GM19238 (cell line): ENCODE measurements at regions not wholly inside any gene's neighbourhood (a gene's known extent, or its start where the extent isn't known, plus 50 kb on each side); places are given as distances from the start of the nearest gene placed in this dataset.
"Not testable (repeated sequence)": the region's sequence is repeated elsewhere in the genome, so short reads cannot be mapped to it uniquely, and the experiment has no call there.

Source experiments
- DNase-seq: peaks from one replicate; pipeline ENCODE4 v3.0.0; 2011; ENCODE audit warnings: low spot score; ENCODE audit not compliant: insufficient read length

DNA sequence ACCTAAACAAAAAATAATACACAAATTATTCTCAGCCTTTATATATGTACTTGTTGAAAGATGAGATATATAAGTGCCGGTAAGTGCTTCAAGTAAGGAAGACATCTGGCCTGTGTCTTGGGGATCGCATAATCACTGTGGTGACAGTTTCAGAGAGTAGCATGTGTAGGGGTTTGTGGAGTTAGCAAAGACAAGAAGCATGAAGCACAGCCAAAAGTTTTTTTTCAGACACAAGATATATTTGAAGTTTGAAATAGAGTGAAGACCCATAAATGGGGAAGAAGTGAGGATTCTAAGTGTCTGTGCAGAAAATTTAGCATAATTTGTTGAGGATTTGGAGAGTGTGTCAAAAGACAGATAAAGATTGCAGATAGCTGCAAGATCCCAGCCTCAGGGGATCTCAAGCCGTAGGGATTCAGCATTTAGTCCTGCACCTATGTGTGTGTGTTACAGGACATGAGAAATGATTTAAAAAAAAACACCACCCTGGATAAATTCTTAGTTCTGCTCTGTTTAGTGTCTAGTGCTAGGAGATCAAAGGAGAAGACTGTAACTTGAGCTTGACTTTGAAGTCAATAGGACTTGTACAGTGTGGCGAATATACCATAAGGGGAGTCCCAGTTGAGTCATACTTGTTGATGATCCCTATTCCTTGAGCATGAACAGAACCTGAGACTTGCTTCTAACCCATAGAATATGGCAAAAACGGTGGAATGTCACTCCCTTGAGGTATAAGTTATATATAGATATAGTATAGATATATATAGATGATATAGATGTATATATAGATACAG lies 123.9 kb upstream of the GRM7 start:
- no peak for DNase-seq

DNA sequence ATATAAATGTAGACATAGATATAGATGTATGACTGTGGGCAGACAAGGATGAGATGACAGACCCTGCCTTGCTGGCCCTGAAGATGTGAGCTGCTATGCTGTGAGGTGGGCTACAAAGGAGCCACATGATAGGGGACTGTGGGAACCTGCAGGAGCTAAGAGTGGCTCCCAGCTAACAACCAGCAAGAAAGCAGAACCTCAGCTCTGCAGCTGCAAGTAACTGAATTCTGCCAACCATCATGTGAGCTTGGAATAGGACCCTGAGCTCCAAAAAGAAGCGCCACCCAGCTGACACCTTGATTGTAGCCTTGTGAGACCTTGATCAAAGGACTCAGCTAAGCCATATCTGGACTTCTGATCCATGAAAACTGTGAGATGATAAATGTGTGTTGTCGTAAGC lies 123.3 kb upstream of the GRM7 start:
- no peak for DNase-seq

DNA sequence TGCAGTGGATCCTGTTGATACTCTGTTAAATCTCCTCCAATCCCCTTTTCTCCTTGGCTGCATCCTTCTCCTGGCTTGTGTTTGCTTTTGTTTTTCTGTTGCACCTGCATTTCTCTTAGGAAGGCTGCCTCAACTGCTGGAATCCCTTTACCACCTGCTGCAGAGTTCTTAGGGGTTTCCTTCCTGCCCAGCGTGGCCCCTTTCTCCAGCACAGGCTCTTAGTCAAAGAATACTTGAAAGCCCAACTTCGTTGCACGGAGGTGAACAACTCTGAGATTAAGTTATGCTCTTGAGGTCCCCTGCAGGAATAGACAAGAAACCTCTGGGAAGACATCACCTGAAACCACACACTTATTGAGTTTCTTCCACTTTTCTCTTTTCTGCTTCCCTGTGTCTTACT lies 121.6 kb upstream of the GRM7 start:
- DNase-seq = no peak

DNA sequence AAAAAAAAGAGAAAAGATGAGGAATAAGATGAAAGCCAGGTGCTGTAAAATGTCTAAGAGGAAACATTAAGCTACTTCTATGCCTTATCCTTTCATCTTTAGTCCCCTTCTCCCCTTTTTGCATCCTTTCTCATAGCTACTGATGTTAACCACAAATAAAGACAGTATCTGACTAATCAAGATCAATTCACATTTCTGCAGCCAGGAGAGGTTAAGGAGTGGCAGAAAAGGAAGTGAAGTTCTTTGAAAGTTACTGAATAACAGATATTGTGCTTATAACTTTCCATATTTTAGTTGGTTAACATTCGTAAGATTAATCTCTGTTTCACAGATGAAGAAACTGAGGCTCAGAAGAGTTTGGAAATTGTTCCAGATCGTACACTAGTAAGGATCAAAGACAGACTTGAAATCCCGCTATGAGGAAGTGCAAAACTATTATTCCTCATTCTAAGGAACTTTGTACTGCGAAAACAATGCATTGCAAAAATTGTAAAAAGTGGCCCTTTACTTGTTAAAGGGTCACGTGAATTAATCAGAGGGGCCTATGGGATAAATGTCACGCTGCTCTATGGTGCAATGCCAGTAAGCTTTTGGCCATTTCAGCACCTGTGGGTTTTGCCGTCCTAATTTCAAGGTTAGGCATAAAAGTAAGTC lies 117.7 kb upstream of the GRM7 start:
- DNase-seq = no peak

DNA sequence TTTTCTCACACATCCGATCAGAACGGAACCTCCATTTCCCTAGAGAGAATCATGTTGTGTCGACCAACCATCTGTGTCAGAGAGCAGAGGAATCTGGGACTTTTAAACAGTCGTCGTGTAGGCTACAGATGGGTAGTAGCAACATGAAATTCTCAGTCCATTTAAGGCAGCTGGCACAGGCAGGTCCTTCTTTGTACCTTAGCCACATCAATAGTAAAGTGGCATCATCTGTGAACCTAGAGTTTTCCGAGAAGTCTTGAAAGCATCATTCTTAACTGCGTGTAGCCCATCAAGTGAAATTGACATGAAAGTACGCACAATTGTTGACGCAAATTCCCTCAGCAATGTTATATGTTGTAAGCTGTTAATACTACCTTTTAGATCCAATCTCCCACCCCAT lies 114.5 kb upstream of the GRM7 start:
- DNase-seq = no peak

DNA sequence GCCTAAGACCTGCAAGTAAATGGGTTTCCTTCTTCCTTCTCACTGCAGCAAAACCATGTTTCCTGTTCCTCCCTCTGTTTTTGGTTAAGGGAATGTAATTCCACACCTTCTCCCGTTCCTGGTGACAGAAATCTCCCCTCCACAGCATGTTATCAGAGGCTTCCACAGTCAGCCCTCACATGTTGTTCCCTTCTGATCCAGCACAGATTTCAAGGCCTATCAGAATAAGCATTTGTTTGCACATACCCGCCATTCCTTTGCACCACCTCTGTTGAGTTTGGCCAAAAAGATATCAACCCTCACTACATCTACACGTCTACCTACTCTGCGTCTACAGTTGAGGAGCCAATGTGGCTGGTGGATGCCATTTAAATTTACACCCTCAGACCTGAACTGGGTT lies 113.9 kb upstream of the GRM7 start:
- no peak for DNase-seq

DNA sequence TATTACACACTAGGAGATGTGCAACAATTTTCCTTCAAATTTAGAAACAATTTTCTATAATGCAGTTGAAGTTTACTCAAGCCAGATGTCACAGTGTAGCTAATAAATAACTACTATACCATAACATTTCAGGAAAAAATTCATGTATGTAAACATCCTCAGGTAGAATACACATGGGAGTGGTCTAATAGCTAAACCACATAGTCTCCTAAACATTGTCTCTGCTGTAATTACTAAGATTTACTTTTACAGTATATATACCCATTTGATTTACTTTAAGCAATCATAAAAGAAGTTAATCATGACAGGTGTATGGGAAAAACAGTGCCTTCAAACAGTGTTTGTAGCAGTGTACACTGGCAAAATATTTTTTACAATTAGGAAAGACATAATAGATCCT lies 110.1 kb upstream of the GRM7 start:
- no peak for DNase-seq

DNA sequence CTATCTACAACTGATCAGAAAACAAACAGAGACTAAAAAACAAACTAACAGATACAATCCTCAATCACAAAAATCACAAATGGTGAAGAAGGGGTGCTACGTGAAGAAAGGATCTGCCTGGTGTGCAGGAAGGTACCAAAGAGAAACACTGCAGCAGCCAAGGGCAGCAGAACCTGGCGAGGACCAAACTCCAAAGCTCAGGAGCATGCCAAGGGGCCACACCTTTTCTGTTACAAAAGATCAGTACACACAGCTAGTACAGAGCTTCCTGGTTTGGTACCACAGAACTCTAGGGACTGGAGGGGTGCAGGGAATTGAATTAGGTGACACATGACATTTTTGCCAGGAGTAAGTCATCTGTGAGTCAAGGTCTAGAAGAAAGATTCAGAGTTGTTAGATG lies 107.4 kb upstream of the GRM7 start:
- DNase-seq = no peak

DNA sequence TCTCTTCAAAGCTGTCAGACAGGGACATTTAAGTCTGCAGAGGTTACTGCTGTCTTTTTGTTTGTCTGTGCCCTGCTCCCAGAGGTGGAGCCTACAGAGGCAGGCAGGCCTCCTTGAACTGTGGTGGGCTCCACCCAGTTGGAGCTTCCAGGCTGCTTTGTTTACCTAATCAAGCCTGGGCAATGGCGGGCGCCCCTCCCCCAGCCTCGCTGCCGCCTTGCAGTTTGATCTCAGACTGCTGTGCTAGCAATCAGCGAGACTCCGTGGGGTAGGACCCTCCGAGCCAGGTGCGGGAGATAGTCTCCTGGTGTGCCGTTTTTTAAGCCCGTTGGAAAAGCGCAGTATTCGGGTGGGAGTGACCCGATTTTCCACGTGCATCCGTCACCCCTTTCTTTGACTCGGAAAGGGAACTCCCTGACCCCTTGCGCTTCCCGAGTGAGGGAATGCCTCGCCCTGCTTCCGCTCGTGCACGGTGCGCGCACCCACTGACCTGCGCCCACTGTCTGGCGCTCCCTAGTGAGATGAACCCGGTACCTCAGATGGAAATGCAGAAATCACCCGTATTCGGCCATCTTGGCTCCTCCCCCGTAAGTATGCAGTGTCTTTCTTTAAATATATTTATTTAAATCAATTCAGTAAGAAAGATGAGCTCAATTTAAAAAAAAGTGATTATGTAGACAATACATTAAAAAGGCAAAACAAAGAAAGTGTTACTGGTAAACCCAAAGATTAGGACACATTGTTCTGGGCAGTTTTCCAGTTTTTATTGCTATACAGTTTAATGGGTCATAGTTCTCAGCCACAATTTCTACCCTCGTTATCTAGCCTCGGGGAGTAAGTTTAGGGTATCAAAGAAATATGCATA lies 91.2 kb upstream of the GRM7 start:
- not testable (repeated sequence) for DNase-seq

DNA sequence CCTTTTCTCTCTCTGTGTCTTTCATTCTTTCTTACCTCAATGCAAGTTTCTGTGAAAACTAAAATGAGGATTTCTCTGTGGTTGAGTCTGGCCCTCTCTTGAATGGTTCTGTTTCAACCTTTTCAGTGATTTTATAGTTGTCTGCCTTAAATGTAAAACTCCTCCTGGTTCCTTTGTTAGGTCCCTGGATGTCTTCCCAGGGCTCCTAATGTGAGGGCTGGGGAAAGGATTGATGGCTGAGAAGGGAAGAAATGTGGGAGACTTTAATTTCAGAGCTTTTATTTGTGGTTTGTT lies 90.6 kb upstream of the GRM7 start:
- no peak for DNase-seq

DNA sequence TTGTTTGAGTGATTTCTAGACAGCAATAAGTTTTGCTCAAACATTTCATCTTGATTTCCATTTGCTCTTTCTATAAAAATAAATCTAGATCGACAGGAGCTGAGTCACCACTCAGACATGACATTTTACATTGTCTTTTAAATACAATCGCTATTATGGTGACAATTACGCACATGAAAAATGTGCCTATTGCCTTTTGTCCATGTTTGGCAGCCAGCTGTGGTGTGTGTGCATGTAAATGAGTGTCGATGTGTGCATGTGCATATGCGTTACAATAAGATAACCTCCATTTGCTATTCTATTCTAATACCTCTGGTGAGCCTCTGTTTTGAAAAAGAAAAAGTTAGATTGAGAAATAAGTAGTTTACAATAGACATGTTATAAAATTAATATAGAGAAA lies 89.7 kb upstream of the GRM7 start:
- DNase-seq = no peak

DNA sequence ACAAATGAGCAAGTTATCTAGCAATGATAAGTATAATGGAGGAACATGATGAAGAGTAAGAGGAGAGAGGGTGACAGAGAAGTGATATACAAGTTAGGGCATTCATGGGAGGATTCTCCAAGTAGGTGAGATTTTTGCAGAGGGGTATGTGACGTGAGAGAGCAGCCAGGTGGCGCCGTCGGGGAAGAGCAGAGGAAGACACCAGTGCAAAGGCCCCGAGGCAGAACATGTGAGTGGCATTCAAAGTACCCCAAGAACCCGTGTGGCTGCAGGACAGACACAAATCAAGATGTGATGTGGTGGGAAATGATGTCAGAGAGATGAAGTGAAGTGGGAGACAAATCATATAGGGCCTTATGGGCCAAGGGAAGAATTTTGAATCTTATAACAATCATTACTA lies 81.8 kb upstream of the GRM7 start:
- DNase-seq = no peak

DNA sequence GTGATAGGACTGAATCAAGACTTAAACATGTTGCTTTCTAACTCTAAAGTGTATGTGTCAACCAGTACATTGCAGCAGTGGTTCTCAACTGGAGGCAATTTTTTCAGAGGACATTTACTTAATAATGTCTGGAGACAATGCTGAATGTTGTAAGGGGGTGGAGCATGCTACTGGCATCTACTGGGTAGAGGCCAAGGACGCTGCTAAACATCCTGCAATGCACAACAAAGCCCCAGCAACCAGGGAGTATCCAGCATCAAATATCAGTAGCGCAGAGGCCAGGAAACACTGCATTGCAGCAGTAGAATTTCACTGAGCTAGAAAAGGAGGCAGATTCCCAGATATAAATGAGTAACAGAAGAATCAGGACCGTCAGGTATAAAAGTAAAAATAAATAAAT lies 79.8 kb upstream of the GRM7 start:
- DNase-seq = no peak

DNA sequence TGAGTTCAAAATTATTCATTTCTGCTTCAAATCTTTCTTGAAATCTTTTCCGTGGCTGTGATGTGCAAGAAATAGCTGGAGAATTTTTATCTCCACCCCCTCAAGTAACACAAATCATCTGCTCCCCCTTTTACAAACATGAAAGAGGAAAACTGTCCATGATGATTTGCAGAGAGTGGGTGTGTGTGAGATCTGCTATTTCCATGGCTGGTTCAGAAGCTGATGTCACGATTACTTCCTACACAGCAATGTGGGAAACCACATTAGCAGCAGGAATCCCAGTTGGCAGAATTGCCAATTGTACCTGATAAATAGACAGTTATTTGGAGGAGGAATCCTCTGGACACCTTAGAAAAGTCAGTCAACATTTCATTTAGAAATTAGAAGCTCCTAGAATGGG lies 75.2 kb upstream of the GRM7 start:
- no peak for DNase-seq

DNA sequence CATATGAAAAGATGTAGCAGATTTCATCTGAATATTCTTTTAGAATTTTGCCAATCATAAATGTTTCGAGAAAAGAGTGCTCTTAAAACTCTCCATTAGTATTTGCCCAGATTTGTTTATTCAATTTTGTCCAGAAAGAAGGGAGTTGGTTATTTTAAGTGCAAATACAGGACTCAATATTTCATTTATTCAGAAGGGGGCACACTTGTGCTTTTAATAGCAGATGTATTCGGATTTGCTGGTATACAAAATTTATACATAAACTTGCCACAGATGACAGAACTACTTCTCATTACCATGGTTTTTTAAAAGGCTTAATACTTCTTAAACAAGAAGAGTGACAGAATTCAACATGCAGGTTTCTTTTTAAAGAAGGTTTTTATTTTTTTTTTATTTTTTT lies 69.8 kb upstream of the GRM7 start:
- DNase-seq = no peak

DNA sequence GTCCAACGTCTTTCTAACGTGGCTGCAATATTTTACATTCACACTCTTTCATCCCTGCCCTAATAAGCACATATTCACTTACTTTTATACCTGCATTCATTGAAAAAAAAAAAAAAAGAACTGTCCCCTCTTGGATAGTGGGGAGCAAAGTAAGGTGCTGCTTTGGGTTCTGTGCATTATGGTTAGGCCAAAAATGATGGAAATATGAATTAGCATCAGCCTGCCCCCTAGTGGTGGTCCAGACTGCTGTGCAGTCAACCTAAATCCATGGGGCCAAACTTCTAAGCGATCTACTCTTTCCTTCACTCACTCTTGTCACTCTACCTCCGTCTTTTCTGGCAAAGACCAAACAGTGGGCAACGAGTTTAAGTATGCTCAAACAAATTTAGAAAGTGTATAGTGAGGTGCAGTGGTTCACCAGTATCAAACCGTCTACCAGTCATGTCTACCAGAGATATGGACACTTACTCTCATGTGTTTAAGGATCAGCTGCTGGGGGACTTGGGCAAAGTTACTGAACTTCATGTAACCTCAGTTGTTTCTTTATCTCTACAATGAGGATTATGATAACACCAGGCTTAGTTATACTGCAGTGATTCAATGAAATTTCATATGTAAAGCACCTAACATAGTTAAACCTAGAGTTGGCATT lies 61.5 kb upstream of the GRM7 start:
- no peak for DNase-seq

DNA sequence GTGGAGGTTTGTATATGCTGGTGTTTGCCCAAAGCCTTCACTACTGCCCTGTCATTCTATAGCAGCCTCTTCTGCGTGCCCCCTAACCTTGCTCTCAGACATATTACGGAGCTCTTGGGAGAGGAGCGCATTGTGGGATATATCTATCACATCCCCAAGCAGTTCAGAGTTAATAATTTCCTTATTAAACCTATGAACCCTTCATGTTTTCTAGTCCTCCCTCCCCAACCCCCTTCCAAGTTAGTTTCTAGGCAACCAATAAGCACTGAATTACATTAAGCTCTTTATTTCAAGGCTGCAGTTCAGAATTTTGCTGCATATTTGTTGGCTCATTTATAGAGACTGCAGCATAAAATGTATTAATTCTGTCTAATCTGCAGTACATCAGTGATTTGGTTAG lies 57.3 kb upstream of the GRM7 start:
- DNase-seq = no peak

DNA sequence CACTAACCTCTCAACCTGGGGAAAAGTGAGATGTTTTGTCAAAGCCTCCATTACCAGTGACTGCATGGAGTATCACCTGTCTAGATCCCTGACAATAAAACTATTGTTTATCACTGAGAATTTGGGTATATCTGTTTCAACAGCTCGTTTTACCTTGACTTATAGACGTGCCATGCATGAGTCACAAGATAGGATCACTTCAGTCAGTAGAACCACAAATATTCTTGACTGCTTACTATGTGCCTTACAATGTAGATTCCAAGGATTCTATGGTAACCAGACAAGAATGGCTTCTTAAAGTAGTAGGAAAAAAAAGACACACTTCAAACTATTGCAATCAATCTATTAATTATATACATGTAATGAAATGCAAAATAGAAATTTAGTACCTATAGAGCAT lies 55.7 kb upstream of the GRM7 start:
- no peak for DNase-seq

DNA sequence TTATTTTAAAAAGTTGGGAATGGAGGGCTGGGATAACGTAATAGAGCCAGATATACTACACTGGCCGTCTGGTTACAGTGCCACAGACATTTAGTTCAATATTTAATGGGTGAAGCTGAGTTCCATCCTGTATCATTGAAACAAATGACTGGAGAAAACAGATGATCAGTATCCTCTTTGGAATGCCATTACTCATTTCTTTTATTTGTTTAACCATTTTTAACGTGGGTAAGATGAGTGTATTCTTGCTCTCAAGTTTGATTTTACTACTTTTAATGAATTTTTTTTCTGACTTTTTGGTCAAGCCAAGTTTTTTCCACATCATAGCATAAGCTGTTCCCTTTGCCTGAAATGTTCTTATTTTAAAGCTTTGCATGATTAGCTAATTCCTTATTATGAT lies 53.9 kb upstream of the GRM7 start:
- no peak for DNase-seq

DNA sequence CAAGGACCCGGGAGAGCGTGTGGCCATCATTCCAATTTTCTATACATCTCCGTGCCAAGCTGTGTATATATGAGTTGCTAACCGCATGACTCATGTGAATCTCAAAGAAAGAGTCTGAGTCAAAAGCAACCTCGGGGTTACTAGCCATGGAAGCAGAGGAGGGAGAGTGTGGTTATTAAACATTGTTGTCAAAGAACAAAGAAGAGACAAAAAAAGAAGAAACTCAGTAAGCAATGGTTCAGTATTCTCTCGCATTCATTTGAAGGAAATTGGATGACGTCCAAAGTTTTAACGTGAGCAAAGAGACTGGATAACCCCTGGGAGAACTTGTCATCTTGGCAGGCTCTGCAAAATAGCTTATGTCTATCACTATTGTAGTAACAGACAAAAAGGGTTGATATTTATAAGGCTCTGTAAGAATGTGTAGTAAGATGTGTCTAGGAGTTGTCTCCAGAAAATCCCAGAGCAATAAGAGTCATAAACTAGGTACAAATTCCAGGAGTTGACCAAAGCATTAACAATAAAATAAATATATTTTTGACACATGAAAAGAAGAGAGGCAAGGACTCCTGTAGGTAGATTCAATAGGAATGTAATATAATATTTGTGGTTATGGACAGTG lies 52.8 kb upstream of the GRM7 start:
- no peak for DNase-seq

DNA sequence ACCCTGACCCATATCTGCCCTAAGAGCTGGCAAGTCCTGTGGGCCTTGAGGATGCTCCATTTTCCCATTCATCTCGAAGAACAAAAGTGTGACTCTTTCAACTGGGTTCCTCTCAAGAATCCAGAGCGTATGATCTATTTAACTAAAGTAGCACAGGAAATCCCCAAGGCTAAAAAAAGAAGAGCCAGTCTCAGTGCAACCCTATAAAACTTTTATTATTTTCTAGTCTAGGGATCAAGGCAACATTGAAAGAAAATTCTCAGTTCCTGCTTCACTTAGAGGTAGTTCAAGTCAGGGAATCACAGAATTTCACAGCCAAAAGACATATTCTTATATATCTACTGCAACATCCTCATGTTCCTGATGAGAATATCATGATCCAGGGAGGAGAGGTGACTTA lies 51.6 kb upstream of the GRM7 start:
- DNase-seq = no peak
